GM19239 (cell line): ENCODE measurements at regions not wholly inside any gene's neighbourhood (a gene's known extent, or its start where the extent isn't known, plus 50 kb on each side); places are given as distances from the start of the nearest gene placed in this dataset.
"Not testable (repeated sequence)": the region's sequence is repeated elsewhere in the genome, so short reads cannot be mapped to it uniquely, and the experiment has no call there.

ENCODE experiments used
- DNase-seq: peaks from one replicate; pipeline ENCODE4 v3.0.0; 2011; ENCODE audit warnings: low spot score; ENCODE audit not compliant: insufficient read length
- FAIRE-seq: peaks from 2 replicates; lab custom pipeline; 2011; peaks lifted over from hg19 to GRCh38; lab: Jason Lieb, UNC

GRCh38 chr3:193114431-193115340 is 126.3 kb upstream of the PLAAT1 start:
- DNase-seq, result no peak
- no peak for FAIRE-seq

- FAIRE-seq (no peak), DNase-seq (no peak)
These were observed 124.2 kb upstream of the PLAAT1 start for GRCh38 chr3:193116871-193117270.

- DNase-seq (no peak), FAIRE-seq (no peak)
These were observed 122.1 kb upstream of the PLAAT1 start for GRCh38 chr3:193118907-193119306.

GRCh38 chr3:193119926-193120325 is 121.1 kb upstream of the PLAAT1 start:
- DNase-seq, result no peak
- FAIRE-seq, result no peak

- DNase-seq, result no peak
- FAIRE-seq, result no peak
These were observed 116.2 kb upstream of the PLAAT1 start for GRCh38 chr3:193124861-193125260.

GRCh38 chr3:193129607-193130006 is 111.4 kb upstream of the PLAAT1 start:
- DNase-seq (no peak), FAIRE-seq (no peak)

- no peak for DNase-seq
- no peak for FAIRE-seq
These were observed 110.4 kb upstream of the PLAAT1 start for GRCh38 chr3:193130576-193130975.

- DNase-seq (no peak), FAIRE-seq (no peak)
These were observed 108.8 kb upstream of the PLAAT1 start for GRCh38 chr3:193132241-193132640.

GRCh38 chr3:193132964-193133363 is 108.1 kb upstream of the PLAAT1 start:
- DNase-seq, result no peak
- FAIRE-seq, result no peak

GRCh38 chr3:193134856-193135255 is 106.2 kb upstream of the PLAAT1 start:
- FAIRE-seq (no peak), DNase-seq (no peak)

GRCh38 chr3:193140381-193140780 is 100.6 kb upstream of the PLAAT1 start:
- DNase-seq, result no peak
- no peak for FAIRE-seq

- no peak for FAIRE-seq
These were observed 95.8 kb upstream of the PLAAT1 start for GRCh38 chr3:193145248-193145647.

GRCh38 chr3:193148688-193149473 is 92.1 kb upstream of the PLAAT1 start:
- FAIRE-seq, result no peak
- DNase-seq, result no peak

More at GRCh38 chr3:193145248-193145647, 95.8 kb upstream of the PLAAT1 start:
- no peak for DNase-seq

GRCh38 chr3:193149998-193150397 is 91.0 kb upstream of the PLAAT1 start:
- no peak for FAIRE-seq
- no peak for DNase-seq

GRCh38 chr3:193155044-193155781 is 85.8 kb upstream of the PLAAT1 start:
- not testable (repeated sequence) for FAIRE-seq, DNase-seq

- FAIRE-seq (no peak), DNase-seq (no peak)
These were observed 84.0 kb upstream of the PLAAT1 start for GRCh38 chr3:193157051-193157450.

GRCh38 chr3:193165431-193166120 is 75.4 kb upstream of the PLAAT1 start:
- DNase-seq (no peak), FAIRE-seq (no peak)

GRCh38 chr3:193168931-193169330 is 72.1 kb upstream of the PLAAT1 start:
- FAIRE-seq (no peak), DNase-seq (no peak)

GRCh38 chr3:193174140-193174539 is 66.9 kb upstream of the PLAAT1 start:
- no peak for DNase-seq
- FAIRE-seq, result no peak
